ENCODE measurements at regions not wholly inside any gene's neighbourhood (a gene's known extent, or its start where the extent isn't known, plus 50 kb on each side); places are given as distances from the start of the nearest gene placed in this dataset.

DNA sequence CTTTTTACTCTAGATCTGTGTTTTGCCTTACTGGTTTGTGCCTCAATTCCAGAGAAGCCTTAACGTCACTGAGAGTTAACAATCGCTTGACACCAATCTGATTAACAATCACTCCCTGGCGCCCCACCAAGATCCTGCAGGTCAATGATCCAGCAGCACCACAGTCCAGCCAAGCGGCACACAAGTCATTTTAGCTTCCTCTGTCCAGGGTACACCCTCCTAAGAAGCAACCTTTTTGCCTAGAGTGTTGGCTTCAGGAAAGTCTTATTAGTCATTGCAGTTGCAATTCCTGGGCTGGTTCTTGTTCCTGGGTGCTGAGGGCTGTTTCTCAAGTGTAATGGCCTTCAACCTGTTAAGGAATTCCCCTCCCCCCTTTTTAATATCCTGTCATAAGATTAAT is 323.0 kb upstream of the USP25 start:
- DNase-seq (ENCODE audit: low spot score in 2 of 2) (no peak), ATAC-seq (replicated peaks; ENCODE audit: extremely low read depth, poor library complexity, severe bottlenecking) (no peak)
- Mint-ChIP-seq H3K36me3 (ENCODE audit: insufficient read depth) (no peaks in the 10 kb centered on the region), H3K9me3 (no peaks in the 10 kb centered on the region), H3K4me1 (no peaks in the 10 kb centered on the region), H3K4me3 (no peak overlapping the region), H3K27me3 (peaks cover 14% of the 10 kb centered on the region), H3K27ac (ENCODE audit: low read depth) (no peak overlapping the region)

DNA sequence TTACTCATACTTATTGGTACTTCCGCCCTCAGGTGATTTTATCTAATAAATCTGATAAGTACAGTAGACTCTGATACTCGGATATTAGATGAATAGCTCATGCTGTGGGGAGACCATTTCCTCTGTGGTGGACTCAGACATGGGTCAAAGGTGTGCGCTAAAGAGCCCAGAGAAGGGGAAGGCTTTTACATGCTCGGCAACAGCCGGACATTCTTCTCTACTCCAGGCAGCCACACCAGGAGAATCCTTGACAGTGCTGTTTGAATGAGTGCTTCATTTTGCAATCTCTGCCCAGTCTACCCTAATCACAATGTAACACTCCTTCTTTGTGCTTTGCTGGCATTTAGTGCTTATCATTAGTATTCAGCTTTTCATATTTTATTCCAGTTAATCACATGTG is 322.2 kb upstream of the USP25 start:
- no peak overlapping the region for H3K27ac Mint-ChIP-seq (ENCODE audit: low read depth)
- no peaks in the 10 kb centered on the region for H3K36me3 Mint-ChIP-seq (ENCODE audit: insufficient read depth)
- ATAC-seq (replicated peaks; ENCODE audit: extremely low read depth, poor library complexity, severe bottlenecking) (no peak), DNase-seq (ENCODE audit: low spot score in 2 of 2) (no peak)
- no peak overlapping the region for H3K4me3 Mint-ChIP-seq
- H3K4me1 Mint-ChIP-seq, result no peaks in the 10 kb centered on the region
- H3K27me3 Mint-ChIP-seq, result peaks cover 14% of the 10 kb centered on the region
- H3K9me3 Mint-ChIP-seq, result no peaks in the 10 kb centered on the region

DNA sequence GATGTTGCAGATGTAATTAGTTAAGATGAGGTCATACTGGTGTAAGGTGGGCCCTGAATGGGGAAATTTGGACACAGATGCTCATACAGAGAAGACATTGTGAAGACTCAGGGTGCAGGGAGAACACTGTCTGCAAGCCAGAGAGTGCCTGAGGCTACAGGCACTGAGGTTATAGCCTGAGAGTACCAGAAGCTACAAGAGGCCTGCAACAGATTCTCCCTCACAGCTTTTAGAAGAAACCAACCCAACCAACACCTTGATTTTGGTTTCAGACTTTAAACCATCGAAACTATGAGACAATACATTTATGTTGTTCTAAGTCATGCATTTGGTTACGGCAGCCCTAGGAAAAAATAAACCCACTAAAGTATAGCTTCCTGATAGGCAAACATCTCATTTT is 321.7 kb upstream of the USP25 start:
- DNase-seq (ENCODE audit: low spot score in 2 of 2) (no peak), ATAC-seq (replicated peaks; ENCODE audit: extremely low read depth, poor library complexity, severe bottlenecking) (no peak)
- Mint-ChIP-seq H3K27me3 (peaks cover 14% of the 10 kb centered on the region), H3K27ac (ENCODE audit: low read depth) (no peak overlapping the region), H3K4me1 (no peaks in the 10 kb centered on the region), H3K9me3 (no peaks in the 10 kb centered on the region), H3K4me3 (no peak overlapping the region), H3K36me3 (ENCODE audit: insufficient read depth) (no peaks in the 10 kb centered on the region)

DNA sequence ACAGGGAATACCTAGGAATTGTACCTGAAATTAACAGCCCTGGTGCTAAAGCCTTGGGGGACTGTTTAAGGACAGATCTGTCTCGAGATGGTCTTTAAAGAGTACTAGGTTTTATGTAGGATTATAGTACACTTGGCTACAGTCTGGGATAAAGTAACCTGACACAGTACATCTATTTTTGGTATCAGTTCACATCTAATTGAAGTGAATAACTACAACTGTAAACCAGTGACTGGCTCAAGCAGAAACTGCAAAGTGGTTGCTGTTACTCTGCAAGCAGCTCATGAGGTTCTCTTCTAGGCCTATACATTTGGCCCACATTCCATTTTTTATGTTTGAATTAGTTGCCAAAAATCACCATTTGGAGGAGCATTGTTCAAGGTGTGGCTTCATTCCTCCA is 320.8 kb upstream of the USP25 start:
- Mint-ChIP-seq H3K27ac (ENCODE audit: low read depth) (no peak overlapping the region), H3K27me3 (peaks cover 14% of the 10 kb centered on the region), H3K36me3 (ENCODE audit: insufficient read depth) (no peaks in the 10 kb centered on the region), H3K9me3 (no peaks in the 10 kb centered on the region), H3K4me3 (no peak overlapping the region), H3K4me1 (no peaks in the 10 kb centered on the region)
- DNase-seq (ENCODE audit: low spot score in 2 of 2), result no peak
- ATAC-seq (replicated peaks; ENCODE audit: extremely low read depth, poor library complexity, severe bottlenecking), result no peak

DNA sequence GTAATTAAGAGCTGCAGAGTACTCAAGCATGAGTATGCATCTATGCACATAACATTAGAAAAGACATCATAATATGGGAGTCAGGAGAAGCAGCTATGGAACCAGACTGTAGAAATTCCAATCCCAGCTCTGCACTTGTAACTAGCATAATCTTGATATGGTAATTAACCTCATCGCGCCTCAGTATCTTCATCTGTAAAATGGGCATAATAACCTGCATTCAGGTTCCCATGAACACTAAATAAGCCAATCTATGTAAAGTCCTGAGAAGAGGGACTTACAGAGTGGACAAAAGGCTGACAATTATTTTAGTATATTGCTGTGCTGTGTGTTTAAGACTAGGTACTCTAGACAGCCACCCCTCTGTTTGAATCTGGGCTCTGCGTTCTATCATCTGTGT is 318.9 kb upstream of the USP25 start:
- no peak overlapping the region for H3K4me3 Mint-ChIP-seq
- no peak overlapping the region for H3K27ac Mint-ChIP-seq (ENCODE audit: low read depth)
- no peaks in the 10 kb centered on the region for H3K4me1 Mint-ChIP-seq
- no peaks in the 10 kb centered on the region for H3K36me3 Mint-ChIP-seq (ENCODE audit: insufficient read depth)
- ATAC-seq (replicated peaks; ENCODE audit: extremely low read depth, poor library complexity, severe bottlenecking) (no peak), DNase-seq (ENCODE audit: low spot score in 2 of 2) (no peak)
- H3K27me3 Mint-ChIP-seq, result peaks cover 14% of the 10 kb centered on the region
- no peaks in the 10 kb centered on the region for H3K9me3 Mint-ChIP-seq

DNA sequence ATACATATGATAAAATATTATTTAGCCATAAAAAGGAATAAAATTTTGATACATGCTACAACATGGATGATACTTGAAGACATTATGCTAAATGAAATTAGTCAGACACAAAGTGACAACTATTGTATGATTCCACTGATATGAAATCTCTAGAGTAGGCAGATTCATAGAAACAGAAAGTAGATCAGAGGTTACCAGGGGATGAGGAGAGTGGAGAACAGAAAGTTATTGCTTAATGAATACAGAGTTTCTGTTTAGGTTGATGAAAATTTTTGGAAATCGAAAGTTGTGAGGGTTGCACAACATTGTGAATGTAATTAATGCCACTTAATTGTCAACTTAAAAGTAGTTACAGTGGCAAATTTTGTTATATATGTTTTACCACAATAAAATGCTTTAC is 315.7 kb upstream of the USP25 start:
- no peaks in the 10 kb centered on the region for H3K36me3 Mint-ChIP-seq (ENCODE audit: insufficient read depth)
- H3K4me1 Mint-ChIP-seq, result no peaks in the 10 kb centered on the region
- H3K27me3 Mint-ChIP-seq, result no peaks in the 10 kb centered on the region
- DNase-seq (ENCODE audit: low spot score in 2 of 2), result no peak
- ATAC-seq (replicated peaks; ENCODE audit: extremely low read depth, poor library complexity, severe bottlenecking), result no peak
- H3K27ac Mint-ChIP-seq (ENCODE audit: low read depth), result no peak overlapping the region
- no peaks in the 10 kb centered on the region for H3K9me3 Mint-ChIP-seq
- no peak overlapping the region for H3K4me3 Mint-ChIP-seq

DNA sequence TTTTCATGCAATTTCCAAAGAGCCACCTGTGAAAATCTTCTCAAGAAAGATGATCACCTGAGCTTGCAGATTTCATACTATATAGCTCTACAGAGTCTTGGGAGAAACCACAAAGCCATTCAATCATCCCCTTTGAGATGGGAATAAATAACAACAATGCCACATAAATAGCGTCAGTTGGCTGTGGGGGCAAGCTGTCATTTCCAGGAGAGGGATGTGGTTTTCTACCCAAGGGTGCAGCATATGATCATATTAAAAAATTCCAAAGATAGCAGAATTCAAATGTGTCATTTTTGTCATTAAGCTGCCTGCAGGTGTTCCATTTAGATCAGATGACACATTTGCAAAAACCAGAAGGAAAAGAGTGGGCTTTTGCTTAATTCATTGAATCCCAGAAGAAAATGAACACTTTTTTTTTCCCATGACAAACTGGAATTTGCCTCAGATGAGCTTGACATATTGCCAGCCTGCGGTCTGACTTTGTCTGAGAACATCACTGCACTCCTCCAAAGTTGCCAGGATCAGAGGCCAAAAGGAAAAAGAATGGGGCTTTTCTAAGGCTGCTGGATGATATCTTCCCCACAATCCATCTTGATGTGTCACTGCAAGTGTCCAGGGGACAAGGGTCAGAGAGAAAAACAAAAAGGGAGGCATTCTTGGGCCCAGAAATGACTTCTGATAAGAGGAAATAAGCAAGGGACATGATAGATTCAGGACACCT is 314.1 kb upstream of the USP25 start:
- Mint-ChIP-seq H3K4me1 (no peaks in the 10 kb centered on the region), H3K27ac (ENCODE audit: low read depth) (no peak overlapping the region), H3K4me3 (no peak overlapping the region), H3K9me3 (no peaks in the 10 kb centered on the region), H3K27me3 (no peaks in the 10 kb centered on the region), H3K36me3 (ENCODE audit: insufficient read depth) (no peaks in the 10 kb centered on the region)
- DNase-seq (ENCODE audit: low spot score in 2 of 2) (no peak), ATAC-seq (replicated peaks; ENCODE audit: extremely low read depth, poor library complexity, severe bottlenecking) (no peak)

DNA sequence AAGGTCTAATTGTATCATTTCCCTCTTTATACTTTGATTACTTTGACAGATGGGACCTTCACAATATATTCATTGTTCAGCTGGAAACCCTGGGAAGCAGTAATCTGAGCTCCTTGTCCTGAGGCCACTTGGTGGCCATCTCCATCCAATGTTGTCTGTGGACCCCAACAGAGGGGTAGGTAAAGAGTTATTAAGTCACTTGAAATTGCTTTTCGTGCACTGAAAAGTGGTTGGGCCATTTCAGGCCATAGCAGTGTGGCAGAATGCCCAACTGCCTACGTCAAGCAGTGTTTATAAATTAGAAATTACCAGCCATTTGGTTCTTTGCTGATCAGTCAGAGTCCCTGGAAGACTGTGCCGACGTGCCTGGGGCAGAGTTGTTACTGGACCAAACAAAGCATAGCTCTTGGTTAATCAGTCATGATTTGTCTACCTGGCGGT is 308.3 kb upstream of the USP25 start:
- Mint-ChIP-seq H3K4me3 (no peak overlapping the region), H3K27ac (ENCODE audit: low read depth) (no peak overlapping the region), H3K36me3 (ENCODE audit: insufficient read depth) (no peaks in the 10 kb centered on the region), H3K4me1 (no peaks in the 10 kb centered on the region), H3K9me3 (no peaks in the 10 kb centered on the region), H3K27me3 (no peaks in the 10 kb centered on the region)
- DNase-seq (ENCODE audit: low spot score in 2 of 2) (no peak), ATAC-seq (replicated peaks; ENCODE audit: extremely low read depth, poor library complexity, severe bottlenecking) (no peak)

DNA sequence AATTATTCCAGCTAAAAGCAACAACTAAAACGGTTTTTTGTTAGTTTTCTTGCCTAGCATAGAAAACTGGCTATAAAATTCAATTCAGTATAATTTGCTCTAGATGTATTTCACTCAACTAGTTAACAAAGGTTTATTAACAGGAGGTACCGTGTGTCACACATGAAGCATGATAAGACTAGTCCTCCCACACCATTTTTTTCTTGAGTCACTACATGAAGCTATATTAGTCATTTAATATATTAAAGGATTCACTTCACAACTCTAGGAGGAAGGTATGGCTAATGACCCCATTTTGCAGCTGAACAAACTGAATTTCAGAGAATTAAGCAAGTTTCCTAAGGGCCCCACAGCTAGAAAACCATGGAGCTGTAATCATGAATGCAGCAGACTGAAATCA is 307.8 kb upstream of the USP25 start:
- Mint-ChIP-seq H3K9me3 (no peaks in the 10 kb centered on the region), H3K27me3 (no peaks in the 10 kb centered on the region), H3K4me1 (no peaks in the 10 kb centered on the region), H3K4me3 (no peak overlapping the region), H3K27ac (ENCODE audit: low read depth) (no peak overlapping the region), H3K36me3 (ENCODE audit: insufficient read depth) (no peaks in the 10 kb centered on the region)
- ATAC-seq (replicated peaks; ENCODE audit: extremely low read depth, poor library complexity, severe bottlenecking) (no peak), DNase-seq (ENCODE audit: low spot score in 2 of 2) (no peak)

DNA sequence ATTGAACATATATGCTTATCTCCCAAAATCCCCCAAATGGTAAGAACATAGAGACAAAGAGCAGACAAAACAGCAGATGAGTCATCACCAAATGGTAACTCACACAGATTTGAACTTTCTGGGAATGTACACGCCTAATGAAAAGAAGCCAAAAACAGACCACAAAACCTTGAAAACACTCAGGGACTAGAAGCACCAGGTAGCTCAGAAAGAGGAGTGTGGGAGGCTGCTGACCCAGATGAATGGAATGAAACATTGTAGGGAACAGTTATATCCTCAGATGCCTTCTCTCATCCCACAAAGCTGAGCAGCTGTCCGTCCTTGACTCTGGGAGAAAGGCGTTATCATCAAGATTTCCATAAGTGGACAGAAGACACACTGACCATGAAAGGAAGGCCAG is 307.0 kb upstream of the USP25 start:
- no peaks in the 10 kb centered on the region for H3K36me3 Mint-ChIP-seq (ENCODE audit: insufficient read depth)
- no peak for ATAC-seq (replicated peaks; ENCODE audit: extremely low read depth, poor library complexity, severe bottlenecking)
- no peak overlapping the region for H3K27ac Mint-ChIP-seq (ENCODE audit: low read depth)
- DNase-seq (ENCODE audit: low spot score in 2 of 2), result no peak
- H3K4me1 Mint-ChIP-seq, result no peaks in the 10 kb centered on the region
- H3K4me3 Mint-ChIP-seq, result no peak overlapping the region
- no peaks in the 10 kb centered on the region for H3K27me3 Mint-ChIP-seq
- H3K9me3 Mint-ChIP-seq, result no peaks in the 10 kb centered on the region

DNA sequence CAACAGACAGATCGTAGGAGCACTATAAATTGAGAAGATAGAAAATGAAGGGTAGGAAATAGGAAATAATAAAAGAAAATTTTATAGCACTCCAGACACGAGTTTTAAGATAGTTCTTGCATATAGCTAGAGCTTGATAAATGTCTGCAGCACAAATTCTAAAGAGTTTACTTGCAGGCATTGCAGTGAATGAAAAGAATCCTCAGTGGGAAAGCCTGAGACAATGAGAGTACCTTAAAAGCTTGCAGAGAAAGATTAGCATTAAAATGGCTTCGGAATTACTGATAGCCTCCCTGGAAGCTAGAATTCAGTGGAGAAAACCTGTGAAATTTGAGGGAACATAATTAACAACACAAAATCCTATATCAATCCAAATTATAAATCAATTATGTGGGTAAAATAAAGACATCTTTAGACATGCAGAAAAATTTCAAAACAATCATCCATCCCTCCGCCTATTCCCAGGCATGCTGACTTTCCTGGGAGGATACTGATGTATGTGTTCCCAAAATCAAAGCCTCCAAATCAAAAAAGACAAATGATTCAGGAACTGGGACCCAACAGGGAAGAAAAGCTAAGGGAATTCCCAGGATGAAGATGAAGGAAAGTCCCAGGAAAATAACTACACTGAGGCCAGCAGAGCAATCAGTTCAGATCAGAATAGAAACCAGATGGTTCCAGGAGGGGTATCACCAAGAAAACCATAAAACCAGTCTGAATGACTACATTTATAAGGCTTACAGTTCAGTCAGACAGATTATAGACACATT is 305.9 kb upstream of the USP25 start:
- Mint-ChIP-seq H3K4me1 (no peaks in the 10 kb centered on the region), H3K4me3 (no peak overlapping the region), H3K27me3 (no peaks in the 10 kb centered on the region), H3K36me3 (ENCODE audit: insufficient read depth) (no peaks in the 10 kb centered on the region), H3K9me3 (no peaks in the 10 kb centered on the region), H3K27ac (ENCODE audit: low read depth) (no peak overlapping the region)
- DNase-seq (ENCODE audit: low spot score in 2 of 2) (no peak), ATAC-seq (replicated peaks; ENCODE audit: extremely low read depth, poor library complexity, severe bottlenecking) (no peak)

DNA sequence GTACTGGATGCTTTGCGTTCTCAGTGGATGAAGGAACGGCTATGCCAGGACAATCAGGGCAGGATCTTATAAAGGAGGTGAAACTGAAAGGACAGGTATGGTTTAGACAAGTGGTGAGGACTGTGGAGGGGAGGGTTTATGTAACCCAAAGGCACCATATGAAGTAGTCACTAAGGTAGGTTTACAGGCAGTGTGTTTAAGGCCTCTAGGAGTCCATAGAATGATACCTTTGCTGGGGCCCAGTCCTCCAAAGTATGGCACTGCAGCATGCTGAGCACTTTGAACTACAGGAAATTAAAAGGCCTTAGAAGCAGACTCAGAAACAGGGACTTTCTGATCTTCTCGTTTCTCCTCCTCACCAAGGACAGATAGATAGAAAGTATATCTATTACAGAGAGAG is 304.7 kb upstream of the USP25 start:
- no peaks in the 10 kb centered on the region for H3K36me3 Mint-ChIP-seq (ENCODE audit: insufficient read depth)
- H3K27ac Mint-ChIP-seq (ENCODE audit: low read depth), result no peak overlapping the region
- DNase-seq (ENCODE audit: low spot score in 2 of 2) (no peak), ATAC-seq (replicated peaks; ENCODE audit: extremely low read depth, poor library complexity, severe bottlenecking) (no peak)
- no peaks in the 10 kb centered on the region for H3K4me1 Mint-ChIP-seq
- H3K27me3 Mint-ChIP-seq, result no peaks in the 10 kb centered on the region
- no peaks in the 10 kb centered on the region for H3K9me3 Mint-ChIP-seq
- H3K4me3 Mint-ChIP-seq, result no peak overlapping the region

DNA sequence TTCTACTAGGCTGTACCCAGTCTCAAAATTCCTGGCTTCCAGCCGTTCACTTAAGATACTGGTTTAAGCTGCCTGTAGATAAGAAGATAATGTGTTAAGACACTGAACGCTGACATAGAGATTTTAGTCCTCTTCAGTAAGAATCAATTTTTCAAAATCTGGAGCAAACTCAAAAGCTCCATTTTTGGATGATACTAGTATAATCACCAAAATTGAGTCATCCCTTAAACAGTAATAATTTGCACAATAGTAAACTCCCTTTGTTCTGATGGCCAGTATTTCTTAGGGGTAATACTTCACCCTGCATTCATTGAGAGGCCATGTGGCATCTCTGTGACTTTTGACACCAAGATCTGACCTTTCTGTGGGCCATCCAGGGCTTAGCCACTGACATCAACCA is 299.8 kb upstream of the USP25 start:
- H3K27me3 Mint-ChIP-seq, result peaks cover 10% of the 10 kb centered on the region
- DNase-seq (ENCODE audit: low spot score in 2 of 2) (no peak), ATAC-seq (replicated peaks; ENCODE audit: extremely low read depth, poor library complexity, severe bottlenecking) (no peak)
- no peak overlapping the region for H3K27ac Mint-ChIP-seq (ENCODE audit: low read depth)
- H3K4me1 Mint-ChIP-seq, result no peaks in the 10 kb centered on the region
- no peak overlapping the region for H3K4me3 Mint-ChIP-seq
- H3K9me3 Mint-ChIP-seq, result no peaks in the 10 kb centered on the region
- no peaks in the 10 kb centered on the region for H3K36me3 Mint-ChIP-seq (ENCODE audit: insufficient read depth)

All from central memory CD8-positive, alpha-beta T cell (primary cell).